ENCODE measurements at regions not wholly inside any gene's neighbourhood (a gene's known extent, or its start where the extent isn't known, plus 50 kb on each side); places are given as distances from the start of the nearest gene placed in this dataset.
"Not testable (repeated sequence)": the region's sequence is repeated elsewhere in the genome, so short reads cannot be mapped to it uniquely, and the experiment has no call there.

GRCh38 chr6:150311149-150311944, 57.5 kb upstream of the IYD start:
- TF ChIP-seq CTCF (conservative IDR thresholded peaks at IDR 0.05 in 1 of 2, IDR thresholded peaks at IDR 0.05 in 1 of 2; ENCODE audit: extremely low read depth in 1 of 2, insufficient read depth in 1 of 2, low read depth in 1 of 2, low read length in 2 of 2); EZH2 (IDR thresholded peaks at IDR 0.05; ENCODE audit: borderline replicate concordance, low read length): not testable (repeated sequence)

Measured in mammary epithelial cell (primary cell).